ENCODE measurements at regions not wholly inside any gene's neighbourhood (a gene's known extent, or its start where the extent isn't known, plus 50 kb on each side); places are given as distances from the start of the nearest gene placed in this dataset.

DNA sequence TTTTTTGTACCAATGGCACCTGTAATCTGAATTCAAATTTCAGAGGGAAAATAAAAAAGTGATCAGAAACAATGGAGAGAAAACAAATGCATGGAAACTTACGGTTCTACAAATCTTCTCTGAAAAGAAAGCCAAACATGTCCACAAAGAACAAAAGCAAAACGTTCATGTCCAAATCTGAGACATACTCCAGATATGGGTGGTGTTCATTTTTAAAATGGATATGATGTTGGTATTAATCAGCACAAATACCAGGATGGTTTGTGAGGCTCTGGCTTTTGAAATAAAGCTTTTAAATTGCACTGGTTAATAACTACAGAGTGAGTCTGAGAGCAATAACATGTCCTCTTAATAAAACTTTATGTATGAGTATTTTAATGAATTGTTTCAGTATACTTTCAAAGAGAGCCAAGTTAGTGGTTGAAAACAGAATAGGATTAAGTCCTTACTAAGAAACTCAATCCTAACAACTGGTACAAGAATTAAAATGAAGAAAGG is 366.4 kb downstream of the INHBA start:
- no peak for DNase-seq

DNA sequence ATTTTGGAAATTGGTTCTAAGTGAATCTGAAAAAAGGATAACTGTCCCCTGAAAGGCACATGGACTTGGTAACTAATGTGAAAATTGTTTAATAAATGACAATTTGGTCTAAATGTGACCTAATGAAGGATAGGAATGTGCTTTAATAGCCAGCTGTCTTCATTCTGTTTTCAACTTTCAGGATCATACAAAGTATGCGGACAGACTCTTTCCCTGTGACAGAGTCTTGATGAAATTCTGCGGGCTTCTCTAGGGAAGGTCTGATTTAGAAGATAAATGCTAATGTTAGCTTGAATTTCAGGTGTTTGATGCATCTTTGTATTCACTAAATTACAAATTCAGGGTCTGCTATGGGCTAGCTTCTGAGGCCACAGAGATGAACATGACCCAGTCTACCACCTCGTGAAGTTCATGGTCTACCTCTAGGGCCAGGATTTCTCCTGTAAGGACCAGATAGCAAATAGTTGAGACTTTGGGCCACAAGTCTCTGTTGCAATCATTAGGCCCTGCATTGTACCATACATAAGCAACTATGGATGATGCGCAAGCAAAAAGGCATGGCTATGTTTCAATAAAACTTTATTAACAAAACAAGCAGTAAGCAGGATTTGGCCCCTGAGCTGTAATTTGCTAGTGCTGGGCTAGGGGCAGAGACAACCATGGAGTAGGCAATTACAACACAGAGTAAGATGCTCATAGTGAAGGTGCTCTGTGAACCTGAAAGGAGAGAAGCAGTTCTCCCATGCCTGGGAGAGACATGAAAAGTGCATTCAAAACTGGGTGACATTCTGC is 368.6 kb downstream of the INHBA start:
- DNase-seq, result no peak

GRCh38 chr7:41333511-41333910 is 369.4 kb downstream of the INHBA start:
- peak; percentile 84 for DNase-seq

DNA sequence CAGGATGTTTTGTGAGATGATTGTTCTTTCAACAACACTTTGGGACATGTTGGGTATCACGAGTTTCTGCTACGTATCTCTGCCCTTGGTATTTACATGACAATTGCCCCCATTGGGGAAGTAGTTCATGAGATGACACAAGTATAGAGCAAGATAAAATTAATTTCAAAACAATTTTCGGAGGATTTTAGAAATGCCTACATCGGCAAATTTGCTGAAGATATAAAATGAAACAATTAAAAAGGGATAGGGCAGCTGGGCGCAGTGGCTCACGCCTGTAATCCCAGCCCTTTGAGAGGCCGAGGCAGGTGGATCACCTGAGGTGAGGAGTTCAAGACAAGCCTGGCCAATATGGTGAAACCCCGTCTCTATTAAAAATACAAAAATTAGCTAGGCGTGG is 371.7 kb downstream of the INHBA start:
- DNase-seq, result no peak

- no peak for DNase-seq
These were observed 374.3 kb downstream of the INHBA start for GRCh38 chr7:41328544-41328943.

DNA sequence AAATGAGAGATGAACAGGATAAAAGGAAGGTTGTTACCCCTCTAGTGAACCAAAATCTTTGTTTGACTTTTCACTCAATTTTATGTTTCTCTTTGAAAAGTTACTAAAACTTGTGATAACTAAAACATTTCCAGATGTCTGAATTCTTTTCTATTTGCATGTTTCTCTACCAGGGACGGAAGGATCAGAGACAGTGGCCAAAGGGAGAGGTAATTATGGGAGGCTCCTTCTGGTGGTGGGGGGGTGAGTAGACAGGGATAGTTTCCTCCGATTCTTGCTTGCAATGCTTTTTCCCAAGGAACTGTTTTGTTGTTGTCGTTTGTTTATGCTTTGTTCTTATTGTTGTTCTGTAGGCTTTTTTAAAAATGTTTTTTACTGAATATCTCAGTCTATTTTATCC is 374.8 kb downstream of the INHBA start:
- no peak for DNase-seq

DNA sequence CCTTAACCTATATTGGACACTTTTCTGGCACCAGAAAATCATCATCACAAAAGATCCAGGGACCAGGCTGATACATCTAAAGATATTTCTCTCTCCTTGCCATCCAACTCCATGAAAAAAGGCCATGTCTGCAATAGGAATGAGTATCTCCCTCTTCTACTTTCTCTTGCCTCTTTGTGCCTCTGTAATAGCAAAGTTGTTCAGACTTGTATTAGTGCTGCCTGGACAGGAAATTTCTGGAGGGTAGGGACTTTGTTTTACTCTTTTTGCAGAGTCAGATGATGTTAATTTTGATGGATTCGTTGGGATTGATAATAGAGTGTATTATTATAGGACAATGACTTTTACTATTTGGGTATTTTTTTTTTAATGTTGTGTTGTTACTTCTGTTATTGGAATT is 376.3 kb downstream of the INHBA start:
- DNase-seq, result no peak

DNA sequence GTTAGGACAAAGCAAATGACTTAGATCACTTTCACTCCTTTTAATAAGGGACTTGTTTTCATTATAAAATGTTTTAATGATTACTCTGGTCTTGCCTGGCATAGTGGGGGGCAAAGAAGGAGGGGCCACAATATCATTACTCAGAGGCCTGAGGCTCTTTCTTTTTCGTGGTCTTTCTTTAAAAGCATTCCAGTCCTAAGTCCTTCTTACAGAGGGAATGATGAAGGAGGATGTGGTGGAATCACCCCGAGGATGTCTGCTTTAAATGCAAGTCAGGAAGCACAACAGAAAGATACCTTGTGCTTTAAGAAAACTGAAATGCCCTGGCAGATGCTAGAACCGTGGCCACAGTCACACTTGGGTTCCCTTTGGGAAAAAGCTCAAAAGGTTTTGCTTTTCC is 379.1 kb downstream of the INHBA start:
- DNase-seq, result no peak

DNA sequence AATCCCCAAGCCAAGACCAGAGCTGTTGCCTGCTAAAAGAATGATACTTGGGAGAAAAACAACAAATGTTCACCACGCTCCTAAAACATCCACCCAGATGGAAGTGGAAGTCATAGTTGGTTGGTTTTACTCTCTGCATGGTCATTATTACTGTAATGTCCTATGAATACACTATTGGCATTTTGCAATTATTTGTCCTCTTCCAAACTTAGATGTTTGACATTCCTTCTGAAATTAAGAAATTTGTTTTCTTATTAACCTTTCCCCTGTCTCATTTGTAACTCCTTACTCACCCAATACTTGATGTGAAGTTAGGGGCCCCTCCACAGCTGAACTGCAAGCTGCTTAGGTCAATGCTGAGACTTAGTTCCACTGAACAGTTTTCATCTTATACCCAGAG is 383.3 kb downstream of the INHBA start:
- DNase-seq, result no peak

GRCh38 chr7:41316410-41316809 is 386.5 kb downstream of the INHBA start:
- DNase-seq, result no peak

DNA sequence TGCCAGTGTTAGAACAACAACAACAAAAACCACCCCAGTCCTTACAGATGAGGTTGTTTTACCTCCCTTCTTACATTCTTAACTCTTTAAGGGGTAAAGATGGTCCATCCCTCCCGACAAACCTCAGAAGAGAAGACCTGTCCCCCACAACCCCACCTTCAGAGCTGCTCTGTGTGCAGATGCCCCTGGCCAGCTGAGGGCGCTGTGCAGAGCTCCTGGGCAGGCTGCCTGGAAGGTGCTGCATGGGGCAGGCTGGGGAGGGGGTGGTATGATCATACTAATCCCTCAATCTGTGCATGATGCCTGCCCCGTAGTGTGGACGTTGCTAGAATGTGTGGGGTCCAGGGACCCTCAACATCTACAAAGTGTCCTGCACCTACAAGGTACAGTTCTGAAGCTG is 387.1 kb downstream of the INHBA start:
- peak; percentile 48 for DNase-seq

- DNase-seq, result no peak
These were observed 389.7 kb downstream of the INHBA start for GRCh38 chr7:41313171-41313570.

DNA sequence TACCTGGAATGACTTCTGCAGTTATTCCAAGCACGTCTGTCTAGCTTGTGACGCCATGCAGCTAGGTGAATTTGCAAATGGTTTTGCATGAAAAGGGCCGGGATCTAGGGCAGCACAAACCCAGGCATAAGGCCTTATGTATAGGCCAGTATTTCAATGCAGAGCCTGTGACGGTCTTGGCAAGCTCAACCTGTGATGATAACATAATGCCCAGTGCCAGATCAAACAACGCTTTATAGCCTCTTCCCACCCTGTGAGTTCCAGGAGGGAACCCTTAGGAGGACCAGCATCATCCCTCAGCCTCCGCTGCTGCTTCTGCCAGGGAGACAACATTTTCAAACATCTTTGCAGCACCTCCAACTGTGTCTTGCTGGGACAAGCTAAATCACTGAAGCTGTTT is 390.7 kb downstream of the INHBA start:
- no peak for DNase-seq

DNA sequence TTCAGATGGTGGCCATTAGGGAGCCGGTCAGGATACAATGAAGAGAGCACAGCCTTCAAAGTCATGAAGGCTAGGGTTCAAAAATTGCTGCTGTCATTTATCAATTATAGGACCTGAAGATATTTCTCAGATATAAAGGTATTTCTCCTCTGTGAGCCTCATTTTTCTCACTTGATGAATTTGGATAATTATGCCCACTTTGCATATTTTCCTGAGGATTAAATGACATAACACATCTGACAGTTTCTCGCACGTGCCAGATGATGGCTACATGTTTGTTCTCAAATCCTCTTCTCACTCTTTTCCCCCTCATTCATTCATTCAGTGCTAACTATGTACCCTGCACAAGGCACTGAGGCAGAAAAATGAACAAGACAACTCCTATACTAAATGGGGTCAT is 391.6 kb downstream of the INHBA start:
- no peak for DNase-seq

DNA sequence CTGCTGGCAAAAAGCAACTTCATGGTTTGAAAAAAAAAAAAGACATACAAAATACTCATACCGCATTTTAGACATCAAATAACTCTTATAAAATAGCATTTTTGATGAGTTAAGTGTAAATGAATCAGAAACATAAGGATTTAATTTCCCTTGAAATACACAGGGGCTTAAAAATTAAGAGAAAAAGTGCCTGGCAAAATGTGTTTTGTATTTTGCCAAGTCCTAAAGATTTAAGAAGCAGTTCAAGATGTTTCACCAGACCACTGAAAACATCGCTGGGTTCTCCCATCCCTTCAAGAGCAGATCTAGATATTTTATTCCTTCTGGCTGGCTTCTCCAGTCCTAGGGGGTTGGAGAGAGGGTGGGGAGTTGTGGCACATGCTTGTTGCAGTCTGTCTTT is 396.4 kb downstream of the INHBA start:
- DNase-seq, result no peak

- no peak for DNase-seq
These were observed 397.9 kb downstream of the INHBA start for GRCh38 chr7:41305001-41305400.

GRCh38 chr7:41303709-41304108 is 399.2 kb downstream of the INHBA start:
- DNase-seq, result no peak

DNA sequence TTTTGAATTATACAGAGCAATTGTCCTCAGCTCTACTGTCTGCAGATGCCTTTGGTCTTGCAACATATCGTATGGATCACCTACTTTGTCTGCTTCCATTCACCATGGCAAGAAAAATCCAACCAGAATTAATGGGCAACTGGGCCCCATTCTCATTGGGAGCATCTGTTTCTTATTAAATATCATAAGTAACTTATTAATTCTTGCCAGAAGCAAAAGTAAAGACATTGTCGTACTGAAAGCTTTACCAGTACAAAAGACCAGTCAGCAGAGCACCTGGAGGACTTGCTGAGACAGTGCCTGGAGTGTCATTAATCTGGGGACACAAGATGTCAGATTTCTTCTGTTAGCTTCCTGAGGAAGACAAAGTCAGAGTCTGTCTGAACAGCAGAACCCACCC is 404.5 kb downstream of the INHBA start:
- no peak for DNase-seq

GRCh38 chr7:41297166-41297565 is 405.7 kb downstream of the INHBA start:
- DNase-seq, result peak; percentile 6

DNA sequence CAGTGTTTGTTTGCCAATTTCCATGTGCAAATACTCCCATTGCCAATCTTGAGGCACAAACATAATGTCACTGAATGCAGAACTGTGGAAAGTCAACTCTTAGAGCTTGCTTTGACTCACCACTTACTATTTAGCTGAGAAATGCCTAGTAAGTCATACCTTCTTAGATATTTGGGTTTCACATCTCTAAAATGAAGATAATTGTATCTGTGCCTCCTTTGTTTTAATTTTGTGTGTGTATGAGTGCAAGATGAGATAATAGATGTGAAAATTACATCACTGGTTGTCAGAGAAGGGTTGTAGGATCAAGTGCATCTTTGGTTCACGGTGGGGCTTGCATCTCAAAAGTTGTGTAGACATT is 407.5 kb downstream of the INHBA start:
- no peak for DNase-seq

DNA sequence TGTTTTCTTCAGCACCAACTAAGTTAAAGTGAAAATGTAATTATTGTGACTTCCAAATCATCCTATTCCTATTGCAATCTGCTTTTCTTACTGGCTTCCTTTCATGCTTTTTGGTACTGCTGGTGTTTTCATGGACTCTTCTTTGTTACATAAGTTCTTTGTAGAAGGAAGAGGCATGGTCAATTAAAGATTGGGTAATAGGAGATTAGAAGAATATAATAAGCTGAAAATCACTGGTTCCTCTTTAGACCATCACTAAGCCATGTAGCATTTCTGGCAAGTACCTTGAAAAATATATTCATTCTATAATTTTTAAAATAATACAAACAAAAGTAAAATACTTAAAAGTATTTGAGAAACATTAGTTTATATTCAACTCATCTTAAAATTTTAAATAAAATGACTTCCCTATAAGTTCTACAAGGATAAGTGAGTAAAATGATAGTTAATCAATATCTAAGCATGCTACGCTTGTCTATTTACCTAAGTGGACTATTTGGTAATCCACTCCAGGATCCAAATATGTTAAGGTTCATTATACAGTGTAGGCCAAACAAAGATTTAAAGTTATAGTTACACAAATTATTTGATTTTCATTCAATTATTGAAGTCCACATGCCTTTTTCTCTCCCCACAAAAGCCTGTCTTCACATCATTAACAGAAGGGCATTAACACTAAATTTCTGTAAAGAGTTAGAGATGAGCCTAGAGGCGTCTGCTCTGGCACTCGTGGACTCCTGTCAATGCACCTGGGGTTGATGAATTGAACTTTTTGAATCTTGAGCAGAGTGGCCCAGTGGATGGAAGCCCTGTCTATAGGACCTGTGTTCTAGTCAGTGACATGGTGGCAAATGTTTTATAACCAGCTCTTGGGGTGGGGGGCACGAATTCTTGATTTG is 408.1 kb downstream of the INHBA start:
- DNase-seq, result no peak

DNA sequence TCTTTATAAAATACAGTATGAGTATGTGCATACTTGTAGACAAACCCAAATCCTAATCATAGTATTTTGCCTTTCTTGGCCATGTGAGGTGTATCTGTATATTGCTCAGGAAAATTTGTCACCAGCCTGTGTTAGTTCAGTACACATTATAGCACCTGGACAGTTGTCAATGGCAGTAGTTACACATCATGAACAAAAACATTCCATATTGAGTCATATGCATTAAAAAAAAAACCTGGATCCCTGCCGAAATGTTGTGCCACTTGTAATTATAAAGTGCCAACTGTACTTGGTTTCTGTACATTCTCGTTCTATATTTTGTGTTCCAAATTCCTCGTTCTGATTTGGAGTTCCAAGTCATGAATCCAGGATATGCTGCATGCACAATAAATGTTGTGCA is 410.4 kb downstream of the INHBA start:
- peak; percentile 74 for DNase-seq

DNA sequence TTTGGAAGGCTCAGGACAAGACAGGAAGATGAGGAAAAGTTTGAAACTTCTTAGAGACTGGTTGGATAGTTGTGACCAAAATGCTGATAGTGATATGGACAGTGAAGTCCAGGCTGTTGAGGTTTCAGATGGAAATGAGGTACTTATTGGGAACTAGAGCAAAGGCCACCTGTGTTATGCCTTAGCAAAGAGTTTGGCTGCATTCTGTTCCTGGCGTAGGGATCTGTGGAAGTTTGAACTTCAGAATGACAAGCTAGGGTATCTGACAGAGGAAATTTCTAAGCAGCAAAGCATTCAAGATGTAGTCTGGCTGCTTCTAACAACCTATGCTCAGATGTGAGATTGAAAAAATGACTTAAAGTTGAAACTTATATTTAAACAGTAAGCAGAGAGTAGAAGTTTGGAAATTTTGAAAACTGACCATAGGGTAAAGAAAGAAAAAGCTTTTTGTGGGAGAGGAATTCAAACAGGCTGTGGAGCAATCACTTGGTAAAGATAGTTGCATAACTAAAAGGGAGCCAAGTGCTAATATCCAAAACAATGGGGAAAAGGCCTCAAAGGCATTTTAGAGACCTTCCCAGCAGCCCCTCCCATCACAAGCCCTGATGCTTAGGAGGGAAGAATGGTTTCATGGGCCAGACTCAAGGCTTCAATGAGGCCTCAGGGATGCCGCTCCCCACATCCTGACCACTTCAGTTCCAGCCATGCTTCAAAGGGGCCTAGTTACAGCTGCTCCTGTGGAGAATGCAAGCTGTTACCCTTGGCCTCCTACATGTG is 415.1 kb downstream of the INHBA start:
- DNase-seq, result no peak
